WTC11 (cell line): ENCODE measurements at regions not wholly inside any gene's neighbourhood (a gene's known extent, or its start where the extent isn't known, plus 50 kb on each side); places are given as distances from the start of the nearest gene placed in this dataset.

ENCODE experiments used
- ATAC-seq: fragments of 200-7000 bp; cut with Tn5 transposase; 2 replicates; pipeline ENCODE4 v1.10.0; 2021; ENCODE audit warnings: mild to moderate bottlenecking, moderate library complexity
- CTCF ChIA-PET: fragments of 300-600 bp; sonication (Branson Sonifier 250); formaldehyde crosslinking; loops from one replicate; lab custom pipeline; 2021; ENCODE audit warnings: antibody characterized with exemption; lab: Charles Lee
- POLR2A ChIA-PET: fragments of 350-600 bp; sonication (Branson Sonifier 250); formaldehyde crosslinking; loops from one replicate; lab custom pipeline; 2021; ENCODE audit warnings: antibody characterized with exemption; lab: Charles Lee
- DNase-seq: peaks from one replicate; pipeline ENCODE4 v3.0.0; 2021; ENCODE audit warnings: low spot score
- H3K27ac Mint-ChIP-seq: 2 replicates; pipeline ENCODE4 v1.8.0; 2021; ENCODE audit warnings: mixed read lengths
- H3K27me3 Mint-ChIP-seq: 2 replicates; pipeline ENCODE4 v1.8.0; 2021; ENCODE audit warnings: low read depth, mild to moderate bottlenecking, moderate library complexity, mixed read lengths
- H3K36me3 Mint-ChIP-seq: 2 replicates; pipeline ENCODE4 v1.8.0; 2021; ENCODE audit warnings: mixed read lengths
- H3K4me1 Mint-ChIP-seq: 2 replicates; pipeline ENCODE4 v1.8.0; 2022; ENCODE audit warnings: mixed read lengths
- H3K4me3 Mint-ChIP-seq: 2 replicates; pipeline ENCODE4 v1.8.0; 2021; ENCODE audit warnings: mild to moderate bottlenecking, moderate library complexity, mixed read lengths
- H3K9me3 Mint-ChIP-seq: 2 replicates; pipeline ENCODE4 v1.8.0; 2021; ENCODE audit warnings: mixed read lengths
- ATF1 ChIP-seq: sonication (generic); formaldehyde crosslinking; IDR thresholded peaks from 2 replicates; pipeline ENCODE4 v1.8.1; 2023; ENCODE audit warnings: mild to moderate bottlenecking, moderate library complexity, missing genetic modification reagents
- CBFB ChIP-seq: sonication (generic); formaldehyde crosslinking; IDR thresholded peaks from 2 replicates; pipeline ENCODE4 v1.8.1; 2022; ENCODE audit warnings: mild to moderate bottlenecking, low read depth, missing genetic modification reagents
- E2F5 ChIP-seq: sonication (generic); formaldehyde crosslinking; IDR thresholded peaks from 2 replicates; pipeline ENCODE4 v1.8.1; 2022; ENCODE audit warnings: mild to moderate bottlenecking, moderate library complexity, missing genetic modification reagents
- EMX1 ChIP-seq: fragments of 250-450 bp; sonication (Bioruptor Pico); IDR thresholded peaks from 2 replicates; pipeline ENCODE4 v1.8.0; 2021; ENCODE audit warnings: mild to moderate bottlenecking
- FOXK1 ChIP-seq: sonication (generic); formaldehyde crosslinking; IDR thresholded peaks from 2 replicates; pipeline ENCODE4 v1.8.0; 2022; ENCODE audit warnings: mild to moderate bottlenecking, moderate library complexity, missing genetic modification reagents
- GRHL2 ChIP-seq: fragments of 250-450 bp; sonication (Bioruptor Pico); IDR thresholded peaks from 2 replicates; pipeline ENCODE4 v1.8.0; 2022; ENCODE audit warnings: mild to moderate bottlenecking, moderate library complexity; ENCODE audit not compliant: insufficient replicate concordance, severe bottlenecking
- HMGA2 ChIP-seq: fragments of 250-450 bp; sonication (Bioruptor Pico); IDR thresholded peaks from 2 replicates; pipeline ENCODE4 v1.4.0; 2021; ENCODE audit warnings: mild to moderate bottlenecking, moderate library complexity
- HMGXB4 ChIP-seq: sonication (generic); formaldehyde crosslinking; IDR thresholded peaks from 2 replicates; pipeline ENCODE4 v1.8.1; 2023; ENCODE audit warnings: mild to moderate bottlenecking, moderate library complexity, missing genetic modification reagents
- JAZF1 ChIP-seq: fragments of 250-450 bp; sonication (Bioruptor Pico); IDR thresholded peaks from 2 replicates; pipeline ENCODE4 v1.9.0; 2021; ENCODE audit warnings: moderate library complexity, mild to moderate bottlenecking, inconsistent platforms
- MLX ChIP-seq: sonication (generic); formaldehyde crosslinking; IDR thresholded peaks from 2 replicates; pipeline ENCODE4 v1.8.1; 2023; ENCODE audit warnings: mild to moderate bottlenecking, missing genetic modification reagents, moderate library complexity
- MXD4 ChIP-seq: fragments of 250-450 bp; sonication (Bioruptor Pico); IDR thresholded peaks from 2 replicates; pipeline ENCODE4 v1.8.0; 2021; ENCODE audit warnings: mild to moderate bottlenecking, moderate library complexity, borderline replicate concordance
- NFYB ChIP-seq: sonication (generic); formaldehyde crosslinking; conservative IDR thresholded peaks from 2 replicates; pipeline ENCODE4 v1.8.0; 2022; ENCODE audit warnings: low read depth, missing genetic modification reagents
- NR2C2 ChIP-seq: sonication (generic); formaldehyde crosslinking; IDR thresholded peaks from 2 replicates; pipeline ENCODE4 v1.8.0; 2022; ENCODE audit warnings: mild to moderate bottlenecking, missing genetic modification reagents
- NR3C1 ChIP-seq: sonication (generic); formaldehyde crosslinking; conservative IDR thresholded peaks from 2 replicates; pipeline ENCODE4 v1.8.1; 2023; ENCODE audit warnings: low read depth, mild to moderate bottlenecking, missing genetic modification reagents
- PREB ChIP-seq: sonication (generic); formaldehyde crosslinking; IDR thresholded peaks from 2 replicates; pipeline ENCODE4 v1.8.1; 2022; ENCODE audit warnings: mild to moderate bottlenecking, missing genetic modification reagents, moderate library complexity, borderline replicate concordance
- TEAD1 ChIP-seq: sonication (generic); formaldehyde crosslinking; IDR thresholded peaks from 2 replicates; pipeline ENCODE4 v1.8.0; 2022; ENCODE audit warnings: mild to moderate bottlenecking, missing genetic modification reagents
- TP53 ChIP-seq: sonication (generic); formaldehyde crosslinking; IDR thresholded peaks from 2 replicates; pipeline ENCODE4 v1.8.1; 2023; ENCODE audit warnings: mild to moderate bottlenecking, missing genetic modification reagents
- ZMAT4 ChIP-seq: fragments of 250-450 bp; sonication (Bioruptor Pico); IDR thresholded peaks from 2 replicates; pipeline ENCODE4 v1.9.0; 2021; ENCODE audit warnings: mild to moderate bottlenecking
- ZNF219 ChIP-seq: sonication (generic); formaldehyde crosslinking; IDR thresholded peaks from 2 replicates; pipeline ENCODE4 v1.8.0; 2023; ENCODE audit warnings: missing genetic modification reagents, mild to moderate bottlenecking, borderline replicate concordance
- ZNF232 ChIP-seq: sonication (generic); formaldehyde crosslinking; IDR thresholded peaks from 2 replicates; pipeline ENCODE4 v1.8.0; 2022; ENCODE audit warnings: mild to moderate bottlenecking, missing genetic modification reagents
- ZNF416 ChIP-seq: fragments of 250-450 bp; sonication (Bioruptor Pico); IDR thresholded peaks from 2 replicates; pipeline ENCODE4 v1.9.0; 2021; ENCODE audit warnings: mild to moderate bottlenecking, inconsistent platforms
- ZNF425 ChIP-seq: fragments of 250-450 bp; sonication (Bioruptor Pico); conservative IDR thresholded peaks from 2 replicates; pipeline ENCODE4 v1.9.0; 2021; ENCODE audit warnings: mild to moderate bottlenecking
- ZNF671 ChIP-seq: fragments of 250-450 bp; sonication (Bioruptor Pico); IDR thresholded peaks from 2 replicates; pipeline ENCODE4 v1.8.0; 2021; ENCODE audit warnings: mild to moderate bottlenecking
- TF ChIP-seq, protein P1 (sequence below): sonication (generic); formaldehyde crosslinking; IDR thresholded peaks from 2 replicates; pipeline ENCODE4 v1.8.1; 2022; ENCODE audit warnings: low read depth, mild to moderate bottlenecking, moderate library complexity, missing genetic modification reagents, borderline replicate concordance

- CTCF ChIA-PET = interaction anchor here (0.9 to 5.5 kb wide), 3 partner anchors 12 to 87 kb away, joined by 3 to 104 read pairs (median 3); no protein-coding TSS in a partner anchor
- Mint-ChIP-seq H3K9me3 (peaks cover 10% of the 10 kb centered on the region), H3K27ac (no peak overlapping the region), H3K4me1 (no peaks in the 10 kb centered on the region), H3K4me3 (no peak overlapping the region), H3K27me3 (no peaks in the 10 kb centered on the region), H3K36me3 (no peaks in the 10 kb centered on the region; the same call in 1 of the 2 replicates)
- ATAC-seq = no peak
- POLR2A ChIA-PET = no interaction called here
- TF ChIP-seq E2F5 (no peak), ZNF219 (CRISPR knock-in tag) (no peak), HMGA2 (CRISPR knock-in tag) (no peak), TEAD1 (CRISPR knock-in tag) (no peak), FOXK1 (CRISPR knock-in tag) (no peak), CBFB (CRISPR knock-in tag) (no peak), MLX (CRISPR knock-in tag) (no peak), ZNF671 (CRISPR knock-in tag) (no peak), EMX1 (CRISPR knock-in tag) (no peak), JAZF1 (CRISPR knock-in tag) (no peak)
- DNase-seq = no peak
Measured at GRCh38 chr14:95439881-95440280, 76.6 kb downstream of the SYNE3 start.

GRCh38 chr14:95437715-95438114 lies 78.7 kb downstream of the SYNE3 start:
- Mint-ChIP-seq H3K4me1 (no peaks in the 10 kb centered on the region), H3K9me3 (peaks cover 11% of the 10 kb centered on the region), H3K4me3 (no peak overlapping the region), H3K27ac (no peak overlapping the region), H3K27me3 (no peaks in the 10 kb centered on the region), H3K36me3 (no peaks in the 10 kb centered on the region; the same call in 1 of the 2 replicates)
- CTCF ChIA-PET = interaction anchor here (1.7 to 3.0 kb wide), 2 partner anchors 11 to 15 kb away, joined by 8 to 15 read pairs; no protein-coding TSS in a partner anchor
- DNase-seq (no peak), ATAC-seq (no peak)
- POLR2A ChIA-PET = no interaction called here
- TF ChIP-seq ZNF232 (CRISPR knock-in tag) (no peak), MLX (CRISPR knock-in tag) (no peak), E2F5 (no peak), NFYB (no peak), MXD4 (CRISPR knock-in tag) (no peak), ATF1 (CRISPR knock-in tag) (no peak), CBFB (CRISPR knock-in tag) (no peak), NR2C2 (no peak), TEAD1 (CRISPR knock-in tag) (no peak), HMGXB4 (no peak), ZMAT4 (CRISPR knock-in tag) (no peak), GRHL2 (no peak), PREB (CRISPR knock-in tag) (no peak), ZNF425 (CRISPR knock-in tag) (no peak), NR3C1 (no peak), ZNF416 (no peak), TP53 (no peak)
- TF ChIP-seq, protein P1, sequence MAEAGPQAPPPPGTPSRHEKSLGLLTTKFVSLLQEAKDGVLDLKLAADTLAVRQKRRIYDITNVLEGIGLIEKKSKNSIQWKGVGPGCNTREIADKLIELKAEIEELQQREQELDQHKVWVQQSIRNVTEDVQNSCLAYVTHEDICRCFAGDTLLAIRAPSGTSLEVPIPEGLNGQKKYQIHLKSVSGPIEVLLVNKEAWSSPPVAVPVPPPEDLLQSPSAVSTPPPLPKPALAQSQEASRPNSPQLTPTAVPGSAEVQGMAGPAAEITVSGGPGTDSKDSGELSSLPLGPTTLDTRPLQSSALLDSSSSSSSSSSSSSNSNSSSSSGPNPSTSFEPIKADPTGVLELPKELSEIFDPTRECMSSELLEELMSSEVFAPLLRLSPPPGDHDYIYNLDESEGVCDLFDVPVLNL (CRISPR knock-in tag) = no peak
